HEK293T (cell line): ENCODE measurements at regions not wholly inside any gene's neighbourhood (a gene's known extent, or its start where the extent isn't known, plus 50 kb on each side); places are given as distances from the start of the nearest gene placed in this dataset.

Experiments
- ARNT ChIP-seq: fragments of 450-650 bp; IDR thresholded peaks from 2 replicates; pipeline ENCODE4 v1.6.1; 2017; ENCODE audit warnings: mild to moderate bottlenecking
- BHLHE40 ChIP-seq: fragments of 450-650 bp; IDR thresholded peaks from 2 replicates; pipeline ENCODE4 v1.6.1; 2016; ENCODE audit warnings: mild to moderate bottlenecking, moderate library complexity, borderline replicate concordance
- ELF4 ChIP-seq: fragments of 450-650 bp; IDR thresholded peaks from 2 replicates; pipeline ENCODE4 v1.6.1; 2017; ENCODE audit warnings: antibody characterized with exemption
- FOXA1 ChIP-seq: fragments of 450-650 bp; IDR thresholded peaks from 2 replicates; pipeline ENCODE4 v1.6.1; 2016; ENCODE audit warnings: mild to moderate bottlenecking
- FOXM1 ChIP-seq: fragments of 450-650 bp; IDR thresholded peaks from 2 replicates; pipeline ENCODE4 v1.6.1; 2017; ENCODE audit warnings: mild to moderate bottlenecking, borderline replicate concordance
- LEF1 ChIP-seq: fragments of 450-650 bp; IDR thresholded peaks from 2 replicates; pipeline ENCODE4 v1.6.1; 2017; ENCODE audit warnings: mild to moderate bottlenecking, borderline replicate concordance
- NFRKB ChIP-seq: fragments of 450-650 bp; IDR thresholded peaks from 2 replicates; pipeline ENCODE4 v1.6.1; 2016; ENCODE audit warnings: mild to moderate bottlenecking, moderate library complexity
- SP1 ChIP-seq: fragments of 450-650 bp; IDR thresholded peaks from 2 replicates; pipeline ENCODE4 v1.6.1; 2017
- SUZ12 ChIP-seq: fragments of 450-650 bp; IDR thresholded peaks from 2 replicates; pipeline ENCODE4 v1.6.1; 2016; ENCODE audit warnings: mild to moderate bottlenecking
- TARDBP ChIP-seq: fragments of 450-650 bp; IDR thresholded peaks from 2 replicates; pipeline ENCODE4 v1.6.1; 2016

DNA sequence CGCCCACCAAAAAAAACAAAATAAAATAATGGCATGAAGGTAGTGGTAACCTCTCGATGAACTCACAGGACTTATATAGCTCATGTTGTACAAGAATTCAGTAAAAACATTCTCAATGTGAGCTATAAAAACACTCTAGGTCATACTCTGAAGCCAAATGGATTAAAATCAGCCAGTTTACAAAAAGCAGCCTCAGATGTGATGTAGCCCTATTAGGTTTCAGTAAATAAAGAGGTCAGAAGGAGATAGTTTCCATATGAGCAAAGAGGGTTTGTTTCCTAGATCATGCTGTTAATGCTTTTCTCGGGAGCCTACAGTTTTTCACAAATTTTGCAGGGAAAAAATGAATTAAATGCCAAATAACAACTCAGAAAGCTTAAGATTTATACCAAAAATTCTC is 319.5 kb upstream of the HSF2 start:
- TF ChIP-seq FOXM1 (no peak), SP1 (no peak), SUZ12 (no peak), NFRKB (no peak), BHLHE40 (no peak), ELF4 (no peak), ARNT (no peak), TARDBP (no peak), FOXA1 (no peak), LEF1 (no peak)
